H1 (cell line): ENCODE measurements at regions not wholly inside any gene's neighbourhood (a gene's known extent, or its start where the extent isn't known, plus 50 kb on each side); places are given as distances from the start of the nearest gene placed in this dataset.

Experiments used
- CTCF ChIA-PET: fragments of 300-600 bp; sonication (Branson Sonifier 250); formaldehyde crosslinking; loops from one replicate; lab custom pipeline; 2021; ENCODE audit not compliant: partially characterized antibody; lab: Charles Lee
- POLR2A ChIA-PET: fragments of 300-600 bp; sonication (Branson Sonifier 250); formaldehyde crosslinking; loops from one replicate; lab custom pipeline; 2021; ENCODE audit warnings: inconsistent platforms; ENCODE audit not compliant: partially characterized antibody; lab: Charles Lee
- DNase-seq, 2 experiments: peaks; one replicate each; pipeline versions ENCODE4 v3.0.0 to v3.0.0-alpha.2; 2010 to 2022; ENCODE audit warnings: low spot score in 2 of 2, low read depth in 1 of 2, mixed read lengths in 1 of 2
- FAIRE-seq: peaks from 2 replicates; lab custom pipeline; 2011; peaks lifted over from hg19 to GRCh38; lab: Jason Lieb, UNC
- H2AFZ ChIP-seq: 2 replicates; pipeline ENCODE4 v1.8.1; 2012; ENCODE audit warnings: low read length, inconsistent platforms
- H2AK5ac ChIP-seq: 2 replicates; pipeline ENCODE4 v1.6.1; 2013; ENCODE audit warnings: low read depth, low read length
- H2BK120ac ChIP-seq: replicated peaks from 2 replicates; pipeline ENCODE3; 2013; ENCODE audit warnings: low read depth, low read length, inconsistent platforms
- H2BK12ac ChIP-seq: 2 replicates; pipeline ENCODE4 v1.6.1; 2013; ENCODE audit warnings: low read depth, low read length
- H2BK15ac ChIP-seq: 2 replicates; pipeline ENCODE4 v1.6.1; 2013; ENCODE audit warnings: low read length
- H2BK20ac ChIP-seq: 2 replicates; pipeline ENCODE4 v1.6.1; 2013; ENCODE audit warnings: low read length
- H2BK5ac ChIP-seq: 2 replicates; pipeline ENCODE4 v1.6.1; 2013; ENCODE audit warnings: low read depth, low read length
- H3K14ac ChIP-seq: 2 replicates; pipeline ENCODE4 v1.6.1; 2013; ENCODE audit warnings: inconsistent platforms; ENCODE audit not compliant: insufficient read length
- H3K18ac ChIP-seq: 2 replicates; pipeline ENCODE4 v1.6.1; 2013; ENCODE audit warnings: low read length; ENCODE audit errors: extremely low read depth
- H3K23ac ChIP-seq: 2 replicates; pipeline ENCODE4 v1.6.1; 2013; ENCODE audit warnings: inconsistent platforms; ENCODE audit not compliant: insufficient read length
- H3K23me2 ChIP-seq: 2 replicates; pipeline ENCODE4 v1.6.1; 2013; ENCODE audit warnings: low read depth, low read length
- H3K27ac ChIP-seq: 2 replicates; pipeline ENCODE4 v1.6.1; 2011; ENCODE audit warnings: low read depth, low read length, inconsistent platforms
- H3K27me3 ChIP-seq, 4 experiments: replicated peaks in 1 of 4; 1 replicate in 1 of 4; 2 replicates in 3 of 4; pipeline versions ENCODE4 v1.6.1 to v1.8.1; 2011 to 2013; ENCODE audit warnings: low read length in 3 of 4, mild to moderate bottlenecking in 3 of 4, inconsistent platforms in 2 of 4, mixed read lengths in 2 of 4, moderate library complexity in 1 of 4; ENCODE audit not compliant: control insufficient read depth in 3 of 4, insufficient read depth in 3 of 4; ENCODE audit errors: extremely low read depth in 1 of 4
- H3K36me3 ChIP-seq, 4 experiments: 2 replicates each; pipeline versions ENCODE4 v1.6.1 to v1.8.1; 2011 to 2013; ENCODE audit warnings: mild to moderate bottlenecking in 4 of 4, low read length in 3 of 4, moderate library complexity in 2 of 4, control low read depth in 1 of 4, inconsistent platforms in 1 of 4; ENCODE audit not compliant: insufficient read depth in 4 of 4, control insufficient read depth in 2 of 4
- H3K4ac ChIP-seq: replicated peaks from 2 replicates; pipeline ENCODE3; 2013; ENCODE audit warnings: low read length, low read depth, mixed read lengths, inconsistent platforms; ENCODE audit not compliant: insufficient read length
- H3K4me1 ChIP-seq, 4 experiments: replicated peaks in 1 of 4; 1 replicate in 1 of 4; 2 replicates in 3 of 4; pipeline versions ENCODE4 v1.6.1 to v1.8.1; 2011 to 2013; ENCODE audit warnings: low read length in 3 of 4, inconsistent platforms in 2 of 4, mixed read lengths in 1 of 4; ENCODE audit not compliant: insufficient read depth in 4 of 4, control insufficient read depth in 3 of 4
- H3K4me2 ChIP-seq, 2 experiments: 2 replicates each; pipeline versions ENCODE4 v1.6.1 to v1.8.1; 2011 to 2013; ENCODE audit warnings: low read depth in 2 of 2, low read length in 2 of 2, control low read depth in 1 of 2, inconsistent platforms in 1 of 2, mild to moderate bottlenecking in 1 of 2; ENCODE audit not compliant: insufficient read depth in 1 of 2
- H3K4me3 ChIP-seq, 4 experiments: fragments of 200-600, 300-600 bp in 1 of 4; sonication (generic), shearing (Covaris generic), sonication (Bioruptor Twin) in 1 of 4; 2 replicates each; pipeline versions ENCODE4 v1.5.1 to v1.8.1; 2011 to 2016; ENCODE audit warnings: low read length in 4 of 4, low read depth in 3 of 4, control low read depth in 2 of 4, inconsistent platforms in 2 of 4, mild to moderate bottlenecking in 2 of 4, mixed read lengths in 1 of 4, moderate library complexity in 1 of 4; ENCODE audit not compliant: insufficient read depth in 2 of 4; ENCODE audit errors: extremely low read depth in 1 of 4
- H3K56ac ChIP-seq: replicated peaks from 2 replicates; pipeline ENCODE3; 2013; ENCODE audit warnings: low read depth, mild to moderate bottlenecking, mixed read lengths, low read length, inconsistent platforms; ENCODE audit not compliant: insufficient read length
- H3K79me1 ChIP-seq: 2 replicates; pipeline ENCODE4 v1.6.1; 2013; ENCODE audit warnings: low read depth, low read length, control low read depth
- H3K79me2 ChIP-seq, 2 experiments: 2 replicates each; pipeline versions ENCODE4 v1.6.1 to v1.8.1; 2012 to 2013; ENCODE audit warnings: low read length in 2 of 2, mild to moderate bottlenecking in 2 of 2, inconsistent platforms in 1 of 2; ENCODE audit not compliant: insufficient read depth in 2 of 2, control insufficient read depth in 1 of 2
- H3K9ac ChIP-seq, 4 experiments: replicated peaks in 1 of 4; 1 replicate in 1 of 4; 2 replicates in 3 of 4; pipeline versions ENCODE4 v1.6.1 to v1.8.1; 2011 to 2013; ENCODE audit warnings: low read depth in 3 of 4, low read length in 3 of 4, control low read depth in 2 of 4, mild to moderate bottlenecking in 2 of 4, moderate library complexity in 2 of 4, inconsistent platforms in 1 of 4; ENCODE audit errors: extremely low read depth in 1 of 4
- H3K9me3 ChIP-seq, 2 experiments: 2 replicates each; pipeline versions ENCODE4 v1.6.1 to v1.8.1; 2012 to 2013; ENCODE audit warnings: mild to moderate bottlenecking in 2 of 2, moderate library complexity in 2 of 2, control low read depth in 1 of 2, inconsistent platforms in 1 of 2, low read depth in 1 of 2, low read length in 1 of 2, mixed read lengths in 1 of 2; ENCODE audit not compliant: insufficient read depth in 2 of 2
- H4K20me1 ChIP-seq, 2 experiments: replicated peaks in 1 of 2; 2 replicates each; pipeline versions ENCODE3 to v1.8.1; 2011 to 2013; ENCODE audit warnings: inconsistent platforms in 2 of 2, low read length in 2 of 2, mild to moderate bottlenecking in 1 of 2; ENCODE audit not compliant: insufficient read depth in 2 of 2, control insufficient read depth in 1 of 2
- H4K5ac ChIP-seq: 2 replicates; pipeline ENCODE4 v1.6.1; 2013; ENCODE audit warnings: low read length, low read depth, mixed read lengths, inconsistent platforms; ENCODE audit not compliant: insufficient read length
- H4K8ac ChIP-seq: 2 replicates; pipeline ENCODE4 v1.8.0; 2013; ENCODE audit warnings: mild to moderate bottlenecking, moderate library complexity, low read length, inconsistent platforms; ENCODE audit not compliant: insufficient read depth; ENCODE audit errors: extremely low read depth
- H4K91ac ChIP-seq: replicated peaks from 2 replicates; pipeline ENCODE3; 2013; ENCODE audit warnings: low read length, mixed read lengths, inconsistent platforms; ENCODE audit not compliant: insufficient read length
- CBX8 ChIP-seq: fragments of 300-800, 300-1000 bp; sonication (generic); IDR thresholded peaks from 2 replicates; pipeline ENCODE4 v1.7.1; 2016; ENCODE audit warnings: low read depth, low read length, borderline replicate concordance
- HDAC2 ChIP-seq, 2 experiments: fragments of 300-600 bp in 1 of 2; sonication (generic) in 1 of 2; IDR thresholded peaks; 2 replicates each; pipeline ENCODE4 v1.6.1; 2011 to 2012; ENCODE audit warnings: low read depth in 2 of 2, low read length in 2 of 2, mild to moderate bottlenecking in 2 of 2, moderate library complexity in 2 of 2, borderline replicate concordance in 1 of 2, inconsistent platforms in 1 of 2
- HDAC6 ChIP-seq: IDR thresholded peaks from one replicate; pipeline ENCODE4 v1.7.1; 2012; ENCODE audit warnings: low read depth, mild to moderate bottlenecking, inconsistent platforms, low read length, moderate library complexity
- PHF8 ChIP-seq: fragments of 200-600 bp; sonication (generic); conservative IDR thresholded peaks from 2 replicates; pipeline ENCODE4 v1.7.1; 2012; ENCODE audit warnings: low read depth, mild to moderate bottlenecking, inconsistent platforms, low read length, moderate library complexity
- POLR2AphosphoS5 ChIP-seq: IDR thresholded peaks from 2 replicates; pipeline ENCODE4 v1.6.1; 2011; ENCODE audit warnings: low read depth, low read length
- RXRA ChIP-seq: IDR thresholded peaks from 2 replicates; pipeline ENCODE4 v1.6.1; 2011; ENCODE audit warnings: low read depth, mild to moderate bottlenecking, low read length, moderate library complexity; ENCODE audit not compliant: insufficient read depth
- SAP30 ChIP-seq: fragments of 300-600 bp; sonication (generic); IDR thresholded peaks from 2 replicates; pipeline ENCODE4 v1.7.1; 2012; ENCODE audit warnings: low read length, moderate library complexity, mild to moderate bottlenecking, inconsistent platforms; ENCODE audit not compliant: insufficient read depth, insufficient replicate concordance
- TCF12 ChIP-seq: IDR thresholded peaks from 2 replicates; pipeline ENCODE4 v1.6.1; 2011; ENCODE audit warnings: low read depth, mild to moderate bottlenecking, low read length
- ZNF274 ChIP-seq: IDR thresholded peaks from 2 replicates; pipeline ENCODE4 v1.7.0; 2012; ENCODE audit warnings: low read length, borderline replicate concordance; ENCODE audit errors: extremely low read depth
- whole genome bisulfite sequencing, 2 experiments: shearing (Covaris generic) in 1 of 2; methylation state at CpG; one replicate each; pipeline versions ENCODE4 v1.1.6 to v1.1.7; 2013 to 2015; ENCODE audit warnings: low lambda C conversion rate in 2 of 2, mixed read lengths in 2 of 2, inconsistent platforms in 1 of 2, low coverage in 1 of 2, missing lambda C conversion rate in 1 of 2; ENCODE audit not compliant: insufficient replicate concordance in 2 of 2, insufficient coverage in 1 of 2, insufficient read length in 1 of 2; ENCODE audit errors: extremely low coverage in 1 of 2, missing lambda C conversion rate in 1 of 2; 5-methylcytosine and 5-hydroxymethylcytosine counted together
- TF ChIP-seq, protein P1 (sequence below): IDR thresholded peaks from 2 replicates; pipeline ENCODE4 v1.6.1; 2011; ENCODE audit warnings: low read depth, mild to moderate bottlenecking, low read length; ENCODE audit not compliant: insufficient read depth

GRCh38 chr18:23388357-23388756 is 64.7 kb upstream of the RIOK3 start:
- Histone ChIP-seq H3K79me1 (no peaks in the 10 kb centered on the region), H4K5ac (no peak overlapping the region), H3K79me2 (no peaks in the 10 kb centered on the region), H2BK5ac (no peak overlapping the region), H3K9me3 (no peaks in the 10 kb centered on the region), H4K8ac (no peak overlapping the region), H3K4me1 (no peaks in the 10 kb centered on the region), H2AK5ac (no peak overlapping the region), H3K36me3 (no peaks in the 10 kb centered on the region; a peak in 1 of 8 replicates), H2BK120ac (no peak overlapping the region), H3K4me2 (no peak overlapping the region), H2AFZ (no peak overlapping the region), H3K27ac (no peak overlapping the region), H3K4me3 (no peak overlapping the region), H3K4ac (no peak overlapping the region), H3K9ac (no peak overlapping the region), H4K20me1 (no peaks in the 10 kb centered on the region), H2BK20ac (no peak overlapping the region), H4K91ac (no peak overlapping the region), H3K23me2 (no peaks in the 10 kb centered on the region), H2BK15ac (no peak overlapping the region), H3K27me3 (no peaks in the 10 kb centered on the region; a peak in 1 of 7 replicates), H3K56ac (no peak overlapping the region), H3K23ac (no peak overlapping the region), H3K14ac (no peak overlapping the region), H3K18ac (no peak overlapping the region), H2BK12ac (no peak overlapping the region)
- no peak for FAIRE-seq
- no peak for DNase-seq
- WGBS, 2 experiments: 87% methylated on average over 4 of the region's 4 CpGs; no CpG with 5 or more reads in 1 of the 2 experiments
- ChIA-PET CTCF (interaction anchor here (1.4 to 2.1 kb wide), 3 partner anchors 10 to 12 kb away, joined by 3 to 7 read pairs (median 5); no protein-coding TSS in a partner anchor), POLR2A (no interaction called here)
- TF ChIP-seq HDAC2 (IDR thresholded peaks at IDR 0.05; ENCODE audit: borderline replicate concordance in 1 of 2, low read depth in 2 of 2, low read length in 2 of 2) (no peak), HDAC6 (no peak), TCF12 (no peak), SAP30 (no peak), PHF8 (no peak), CBX8 (no peak), POLR2AphosphoS5 (no peak), RXRA (no peak), ZNF274 (no peak)
- TF ChIP-seq, protein P1, sequence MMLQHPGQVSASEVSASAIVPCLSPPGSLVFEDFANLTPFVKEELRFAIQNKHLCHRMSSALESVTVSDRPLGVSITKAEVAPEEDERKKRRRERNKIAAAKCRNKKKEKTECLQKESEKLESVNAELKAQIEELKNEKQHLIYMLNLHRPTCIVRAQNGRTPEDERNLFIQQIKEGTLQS: no peak
